Right ventricle myocardium superior (tissue), 1 donor: ENCODE measurements at regions not wholly inside any gene's neighbourhood (a gene's known extent, or its start where the extent isn't known, plus 50 kb on each side); places are given as distances from the start of the nearest gene placed in this dataset.
"Not testable (repeated sequence)": the region's sequence is repeated elsewhere in the genome, so short reads cannot be mapped to it uniquely, and the experiment has no call there.

ENCODE experiments used
- ATAC-seq: fragments of 200-7000 bp; cut with Tn5 transposase; one replicate; pipeline ENCODE4 v1.9.1; 2020; ENCODE audit warnings: mild to moderate bottlenecking; ENCODE audit not compliant: poor library complexity
- DNase-seq: peaks from one replicate; pipeline ENCODE4 v3.0.0-alpha.2; 2020
- intact Hi-C: fragments of 100-400 bp; cut with DNase I; formaldehyde crosslinking; loops from one replicate; pipeline ENCODE4 v1.11.2; 2022
- donor health status: DM: no; HTN: yes; CAD: no; lungs with severe emphysema.

DNA sequence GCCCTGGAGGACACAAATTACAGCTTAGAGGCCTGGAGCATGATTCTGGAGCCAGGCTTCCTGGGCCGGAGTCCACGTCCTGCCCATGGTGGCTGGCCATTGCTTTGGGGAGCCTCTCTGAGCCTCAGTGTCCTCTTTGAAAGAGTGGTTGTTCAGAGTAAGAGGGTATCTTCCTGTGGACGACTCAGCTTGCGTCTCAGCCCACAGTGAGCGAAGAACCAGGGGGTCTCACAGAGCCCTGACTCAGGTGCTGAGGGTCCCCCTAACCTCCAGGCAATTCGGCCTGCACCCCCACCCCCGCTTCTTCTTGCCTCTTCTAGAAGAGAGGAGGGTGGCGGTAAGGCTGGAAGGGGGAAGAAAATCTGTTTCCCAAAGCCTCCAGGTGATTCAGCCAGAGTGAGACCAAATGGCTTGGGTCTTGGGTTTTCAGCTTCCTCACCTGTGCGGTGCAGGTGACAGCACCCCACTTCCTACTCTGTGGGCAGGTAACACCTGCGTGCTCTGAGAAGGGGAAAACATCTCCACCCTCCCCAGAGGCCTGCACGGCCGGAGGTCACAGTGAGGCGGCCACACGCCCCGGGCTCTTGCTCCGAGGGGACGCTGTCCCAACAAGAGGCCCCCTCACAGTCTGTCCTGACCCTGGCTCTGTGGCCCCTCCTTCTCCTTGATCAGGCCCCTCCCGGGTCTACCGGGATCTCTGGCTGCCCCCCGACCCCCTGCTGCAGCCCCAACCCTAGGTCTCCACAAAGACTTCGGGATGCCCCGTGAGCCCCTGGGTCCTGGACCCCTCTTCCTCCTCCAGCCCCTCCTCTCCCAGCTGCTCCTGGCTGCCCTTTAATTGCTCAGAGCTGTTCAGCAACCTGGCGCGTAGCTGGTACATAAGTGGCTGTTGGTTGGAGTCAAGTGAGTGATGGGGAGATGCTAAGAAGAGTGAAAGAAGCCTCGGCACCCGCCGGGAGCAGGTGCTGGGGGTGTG is 119.2 kb downstream of the METRNL start:
- intact Hi-C loops = no loop called here
- ATAC-seq = no peak
- DNase-seq = peak; percentile 43

DNA sequence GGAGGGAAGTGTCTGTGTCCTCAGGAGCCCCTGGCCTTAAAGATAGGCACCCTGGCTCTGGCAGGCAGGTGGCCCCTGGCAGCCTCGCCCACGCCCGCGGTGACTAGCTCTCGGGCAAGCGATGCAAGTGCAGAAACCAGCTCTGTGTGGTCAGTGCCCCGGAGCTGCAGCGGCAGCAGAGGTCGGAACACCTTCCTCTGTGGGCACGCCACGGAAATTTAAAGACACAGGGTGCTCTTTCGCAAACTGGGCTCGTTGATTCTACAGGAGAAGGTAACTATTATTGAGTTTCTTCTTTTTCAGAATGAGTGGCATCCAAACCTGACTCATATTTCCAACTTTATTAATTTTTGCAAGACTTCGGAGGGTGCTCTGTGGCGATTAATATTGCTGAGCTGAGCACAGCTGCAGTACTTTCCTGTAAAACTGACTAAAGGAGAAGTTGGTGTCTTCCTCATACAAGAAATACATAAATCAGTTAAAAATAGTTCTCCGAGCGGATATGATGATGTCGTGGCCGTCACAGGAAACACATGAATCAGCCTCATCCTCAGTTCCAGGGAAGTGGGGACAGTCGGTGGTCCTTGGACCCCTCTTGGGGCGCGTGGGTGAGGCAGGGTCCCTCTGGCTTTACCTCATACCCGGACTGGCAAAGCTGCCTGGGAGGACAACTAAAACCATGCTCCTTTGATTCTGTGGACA is 120.2 kb downstream of the METRNL start:
- DNase-seq (peak; percentile 75), ATAC-seq (peak; percentile 18)
- intact Hi-C loops = no loop called here

DNA sequence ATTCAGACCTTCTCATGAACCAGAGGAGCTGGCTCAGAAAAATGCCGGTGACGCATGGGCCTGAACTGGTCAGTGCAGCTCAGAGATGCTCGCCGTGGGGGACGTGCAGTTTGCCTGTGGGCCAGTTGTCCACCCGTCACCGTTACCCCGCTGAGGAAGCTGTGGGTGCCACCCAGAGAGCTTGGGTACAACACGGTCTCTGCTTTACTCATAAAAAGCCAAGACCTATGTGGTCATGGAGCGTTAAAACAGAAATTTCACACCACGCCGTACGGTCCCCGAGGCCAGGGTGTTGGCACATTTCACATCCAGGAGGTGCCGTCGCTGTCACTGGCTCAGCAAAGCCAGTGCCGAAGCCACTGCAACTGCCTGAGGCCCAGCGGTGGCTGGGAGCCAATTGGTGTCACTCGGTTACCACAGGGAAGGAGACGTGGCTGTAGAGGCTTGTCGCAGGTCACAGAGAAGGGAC is 120.9 kb downstream of the METRNL start:
- ATAC-seq (peak; percentile 57), DNase-seq (peak; percentile 89)
- intact Hi-C loops = no loop called here

DNA sequence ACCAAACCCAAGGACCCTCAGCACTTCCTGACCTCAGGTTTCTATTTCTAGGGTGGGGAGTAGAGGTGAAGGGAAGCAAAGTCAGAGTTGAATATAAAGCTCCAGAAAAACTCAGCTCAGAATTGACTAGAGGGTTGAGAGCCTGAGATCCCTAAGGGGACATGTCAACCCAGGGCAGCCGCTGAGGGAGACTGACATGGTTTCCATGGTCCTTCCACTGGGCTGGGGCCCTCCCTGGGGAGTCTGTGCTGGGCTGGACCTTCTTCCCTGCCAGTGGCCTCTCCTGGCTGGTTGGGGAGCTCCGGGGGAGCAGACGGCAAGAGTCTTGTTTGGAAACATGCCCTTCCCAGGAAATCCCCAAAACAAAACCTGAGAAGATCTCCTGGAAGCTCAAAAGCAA is 121.3 kb downstream of the METRNL start:
- peak; percentile 45 for DNase-seq
- no peak for ATAC-seq
- intact Hi-C loops = no loop called here

DNA sequence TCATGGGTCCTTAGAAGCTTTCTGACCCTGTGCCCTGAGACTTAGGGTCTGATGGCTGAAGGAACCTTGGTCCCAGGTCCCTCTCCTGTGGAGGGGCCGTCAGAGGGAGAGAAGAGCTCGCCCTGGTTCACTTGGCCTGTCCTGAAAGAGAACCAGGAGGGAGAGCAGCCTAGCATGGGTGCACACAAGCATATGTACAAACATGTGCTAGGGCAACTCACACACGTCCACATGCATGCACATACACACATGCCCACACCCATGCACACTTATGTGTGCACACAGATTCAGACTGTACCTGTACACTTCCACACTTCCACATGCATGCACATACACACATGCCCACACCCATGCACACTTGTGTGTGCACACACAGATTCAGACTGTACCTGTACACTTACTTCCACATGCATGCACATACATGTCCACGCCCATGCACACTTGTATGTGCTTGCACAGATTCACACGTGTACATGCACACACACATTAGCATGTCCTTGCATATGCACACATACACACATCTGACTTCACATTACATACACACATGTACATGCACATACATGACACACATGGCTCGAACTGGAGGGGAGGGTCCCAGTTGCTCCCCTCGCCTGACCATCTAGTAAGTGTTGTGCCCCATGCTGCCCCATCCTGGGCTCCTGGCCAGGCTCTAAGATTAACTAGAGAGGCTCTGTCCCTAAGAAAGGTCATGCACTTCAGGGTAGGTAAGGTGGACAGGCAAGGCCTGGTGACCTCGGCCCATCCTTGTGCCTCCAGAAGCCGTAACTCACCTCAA is 122.0 kb downstream of the METRNL start:
- intact Hi-C loops = no loop called here
- DNase-seq (peak; percentile 34), ATAC-seq (no peak)

DNA sequence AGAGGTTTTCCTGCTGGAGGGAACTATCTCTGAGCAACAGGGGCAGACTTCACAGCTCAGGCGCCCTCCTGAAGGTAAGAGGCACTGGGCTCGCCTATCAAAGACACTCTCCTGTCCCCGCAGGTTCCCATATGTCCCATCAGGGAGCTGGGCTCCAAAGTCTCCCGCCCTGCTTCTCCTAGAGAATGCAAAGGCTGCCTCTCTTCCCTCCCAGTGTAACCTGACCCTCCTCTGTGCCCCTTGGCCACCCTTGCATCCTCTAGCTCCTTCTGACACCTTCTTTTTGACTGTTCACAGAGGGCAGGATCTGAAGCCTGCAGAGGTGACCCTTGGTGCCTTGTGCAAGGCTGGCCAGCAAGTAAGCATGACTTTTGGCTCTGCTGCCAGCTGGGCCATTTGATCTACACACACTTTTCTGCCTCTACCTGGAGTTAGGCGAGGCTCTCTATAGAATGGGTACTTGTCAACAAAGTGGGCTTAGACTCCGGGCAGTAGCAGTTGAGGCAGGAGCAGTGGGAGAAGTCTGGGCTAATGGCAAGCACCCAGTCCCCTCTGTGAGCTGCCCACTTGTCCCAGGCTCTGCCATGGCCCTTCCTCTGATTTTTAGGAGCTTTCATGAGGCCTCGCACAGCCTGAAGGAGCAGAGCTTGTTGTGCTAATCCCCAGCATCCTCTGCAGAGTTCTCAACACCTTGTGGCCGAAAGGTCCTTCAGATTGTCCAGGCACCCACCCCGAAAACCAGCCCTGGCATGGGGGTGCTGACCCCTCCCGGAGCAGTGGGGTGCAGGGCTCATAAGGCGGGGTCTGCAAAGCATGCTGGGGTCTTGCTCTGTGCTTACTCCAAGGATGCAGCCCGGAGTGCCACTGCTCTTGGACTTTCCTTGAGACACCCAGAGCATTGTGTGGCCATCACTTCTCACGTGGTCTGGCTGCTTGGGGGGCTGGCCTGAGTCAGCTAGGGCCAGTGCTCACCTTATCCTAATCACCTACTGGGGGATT is 122.9 kb downstream of the METRNL start:
- DNase-seq (peak; percentile 38), ATAC-seq (no peak)
- intact Hi-C loops = no loop called here

DNA sequence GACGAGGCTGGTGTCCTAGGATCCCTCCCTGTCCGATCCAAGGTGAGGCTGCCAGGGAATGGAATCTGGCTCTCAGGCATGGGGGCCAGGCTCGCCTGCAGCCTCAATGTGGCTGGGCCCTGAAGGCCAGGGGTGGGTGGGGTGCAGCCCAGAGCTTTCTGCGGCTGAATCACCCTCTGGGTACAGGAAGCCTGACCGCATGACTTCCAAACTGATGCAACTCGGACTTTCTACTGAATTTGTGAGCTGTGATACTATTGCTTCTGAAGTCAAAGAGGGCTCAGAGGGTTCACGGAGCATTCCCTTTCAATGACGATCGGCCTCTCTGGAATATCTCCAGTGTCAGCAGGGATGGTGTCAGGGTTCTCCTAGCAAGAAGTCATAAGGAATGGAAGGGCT is 123.7 kb downstream of the METRNL start:
- ATAC-seq (peak; percentile 46), DNase-seq (peak; percentile 79)
- intact Hi-C loops = no loop called here

DNA sequence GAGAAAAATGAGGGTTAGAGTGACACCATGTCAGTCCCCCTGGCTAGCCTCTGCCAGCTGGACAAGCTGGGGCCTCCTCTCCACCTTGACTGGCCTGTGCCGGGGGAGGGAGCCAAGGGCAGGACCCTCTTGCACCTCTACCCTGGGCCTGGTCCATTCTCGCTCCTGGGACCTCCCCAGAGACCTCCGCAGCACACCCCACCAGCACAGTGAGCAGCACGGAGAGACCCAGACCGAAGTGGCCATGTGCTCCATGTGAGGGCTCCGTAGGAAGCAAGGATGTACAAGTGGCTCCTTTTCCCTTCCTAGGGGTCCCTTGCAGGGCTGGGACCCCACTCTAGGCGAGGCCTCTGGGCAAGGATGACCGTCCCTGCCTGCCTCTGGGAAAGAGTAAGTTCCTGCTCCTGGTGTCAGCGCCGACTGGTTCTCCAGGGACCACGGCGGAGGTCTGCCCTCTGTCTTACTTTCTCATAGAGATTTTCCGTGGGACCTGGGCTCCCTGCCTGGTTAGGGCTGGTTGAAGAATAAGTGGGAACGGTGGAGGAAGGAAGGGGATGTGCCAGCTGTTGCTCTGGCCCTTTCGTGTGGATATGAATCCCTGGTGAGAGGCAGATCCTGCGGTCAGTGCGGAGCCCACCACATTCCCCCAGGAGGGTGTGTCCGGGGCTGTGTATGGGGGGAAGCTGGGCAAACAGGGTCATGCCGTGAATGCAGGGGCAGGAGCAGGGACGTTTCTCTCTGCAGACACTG is 124.2 kb downstream of the METRNL start:
- no peak for ATAC-seq
- DNase-seq = peak; percentile 46
- intact Hi-C loops = no loop called here

DNA sequence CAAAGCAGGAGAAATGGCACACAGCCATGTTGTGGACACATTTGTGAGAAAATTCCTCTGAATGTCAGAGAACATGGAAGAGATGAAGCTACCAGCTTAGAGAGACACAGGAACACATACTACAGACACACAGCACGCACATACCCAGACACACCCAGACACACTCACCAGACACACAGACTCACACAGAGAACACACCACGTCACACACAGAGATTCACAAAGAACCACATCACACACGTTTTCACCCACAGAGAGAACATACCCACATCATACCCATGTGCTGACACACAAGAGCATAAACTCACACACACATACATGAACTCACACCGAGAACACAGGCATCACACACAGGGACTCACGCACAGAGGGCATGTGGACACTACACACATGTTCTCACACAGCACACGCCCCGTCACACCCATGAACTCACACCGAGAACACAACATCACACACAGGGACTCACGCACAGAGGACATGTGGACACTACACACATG is 124.9 kb downstream of the METRNL start:
- intact Hi-C loops = no loop called here
- peak; percentile 9 for DNase-seq
- no peak for ATAC-seq

DNA sequence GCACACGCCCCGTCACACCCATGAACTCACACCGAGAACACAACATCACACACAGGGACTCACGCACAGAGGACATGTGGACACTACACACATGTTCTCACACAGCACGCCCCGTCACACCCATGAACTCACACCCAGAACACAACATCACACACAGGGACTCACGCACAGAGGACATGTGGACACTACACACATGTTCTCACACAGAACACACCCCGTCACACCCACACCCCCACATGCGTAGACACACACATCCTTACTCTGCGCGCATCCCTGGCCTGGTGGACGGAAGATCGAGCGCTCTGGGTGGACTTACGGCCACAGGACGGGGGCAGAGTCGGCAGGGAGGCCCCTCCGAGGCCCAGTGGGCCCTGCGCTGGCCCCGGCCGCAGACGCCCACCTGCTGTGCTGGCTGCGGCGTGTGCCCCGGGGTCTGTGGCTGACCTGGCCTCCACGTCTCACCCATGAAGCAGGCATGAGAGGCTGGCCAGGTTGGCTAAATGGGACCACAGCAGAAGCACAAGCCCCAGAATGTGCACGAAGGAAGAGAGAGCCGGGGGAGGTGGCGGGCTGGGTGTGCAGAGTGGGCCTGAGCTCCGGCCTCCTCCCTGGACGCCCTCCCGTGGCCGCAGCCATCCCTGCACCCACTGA is 125.5 kb downstream of the METRNL start:
- peak; percentile 33 for DNase-seq
- ATAC-seq, intact Hi-C loops: not testable (repeated sequence)

DNA sequence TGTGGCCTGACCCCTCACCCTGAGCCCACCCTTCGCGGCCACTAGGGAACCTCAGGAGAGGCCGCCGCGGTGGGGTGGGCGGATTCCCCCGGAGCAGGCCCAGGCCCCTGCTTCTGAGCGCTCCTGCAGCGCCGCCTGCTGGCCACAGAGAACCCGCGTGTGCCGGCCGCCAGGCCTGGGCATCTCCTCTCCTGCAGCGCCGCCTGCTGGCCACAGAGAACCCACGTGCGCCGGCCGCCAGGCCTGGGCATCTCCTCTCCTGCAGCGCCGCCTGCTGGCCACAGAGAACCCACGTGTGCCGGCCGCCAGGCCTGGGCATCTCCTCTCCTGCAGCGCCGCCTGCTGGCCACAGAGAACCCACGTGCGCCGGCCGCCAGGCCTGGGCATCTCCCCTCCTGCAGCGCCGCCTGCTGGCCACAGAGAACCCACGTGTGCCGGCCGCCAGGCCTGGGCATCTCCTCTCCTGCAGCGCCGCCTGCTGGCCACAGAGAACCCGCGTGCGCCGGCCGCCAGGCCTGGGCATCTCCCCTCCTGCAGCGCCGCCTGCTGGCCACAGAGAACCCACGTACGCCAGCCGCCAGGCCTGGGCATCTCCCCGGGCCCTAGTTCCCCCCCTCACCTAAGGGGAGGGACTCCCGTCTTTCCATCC is 126.1 kb downstream of the METRNL start:
- not testable (repeated sequence) for ATAC-seq

DNA sequence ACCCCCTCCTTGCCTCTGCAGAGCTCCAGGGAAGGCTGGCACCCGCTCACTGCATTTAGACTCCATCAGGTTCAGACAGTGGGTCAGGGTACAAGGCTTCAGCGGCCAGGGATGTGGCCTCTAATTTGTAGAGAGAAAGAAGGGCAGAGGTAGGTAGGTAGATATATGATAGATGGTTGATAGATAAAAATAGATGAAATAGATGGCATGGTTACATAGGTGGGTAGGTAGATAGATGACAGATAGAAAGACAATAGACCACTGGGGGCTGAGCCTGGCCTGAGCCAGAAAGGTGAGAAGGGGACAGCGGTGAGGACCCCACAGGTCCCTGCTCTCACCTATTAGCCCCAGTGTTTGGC is 126.6 kb downstream of the METRNL start:
- ATAC-seq, intact Hi-C loops, DNase-seq: not testable (repeated sequence)

More for the DNA sequence above, 126.1 kb downstream of the METRNL start:
- intact Hi-C loops = not testable (repeated sequence)
- peak; percentile 79 for DNase-seq

DNA sequence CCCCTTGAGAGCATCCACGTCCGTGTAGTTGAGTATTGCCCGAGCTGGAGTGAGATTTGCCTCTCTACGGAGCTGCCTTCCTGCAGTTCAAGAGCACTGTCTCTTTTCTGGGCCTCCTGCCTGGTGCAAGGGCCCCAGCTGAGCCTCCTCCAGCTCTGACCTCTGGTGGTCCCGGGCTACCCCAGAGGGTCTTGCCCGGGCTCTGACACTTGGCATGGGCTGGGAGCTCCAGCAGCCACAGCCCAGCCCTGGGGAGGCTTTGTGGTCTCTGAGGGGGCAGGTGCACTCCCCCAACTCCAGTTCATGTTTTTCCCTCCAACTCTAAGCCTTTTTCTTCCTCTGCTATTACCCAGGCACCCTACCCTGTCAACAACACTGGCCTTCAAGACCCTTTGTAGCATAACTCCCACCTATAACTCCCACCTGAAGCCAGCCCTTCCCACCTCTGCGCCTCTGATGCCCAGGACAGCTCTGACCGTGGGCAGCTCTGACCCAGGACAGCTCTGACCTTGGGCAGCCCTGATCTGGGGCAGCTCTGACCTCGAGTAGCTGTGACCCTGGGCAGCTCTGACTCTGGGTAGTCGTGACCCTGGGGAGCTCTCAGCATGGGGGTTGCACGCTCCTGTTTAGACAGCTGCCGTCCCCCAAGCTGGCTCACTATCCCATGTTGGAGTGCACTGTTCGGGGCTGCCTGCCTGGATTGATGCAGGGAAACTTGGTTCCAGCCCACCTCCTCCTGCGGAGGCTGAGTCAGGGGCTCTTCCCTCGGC is 127.6 kb downstream of the METRNL start:
- intact Hi-C loops, DNase-seq, ATAC-seq: not testable (repeated sequence)

DNA sequence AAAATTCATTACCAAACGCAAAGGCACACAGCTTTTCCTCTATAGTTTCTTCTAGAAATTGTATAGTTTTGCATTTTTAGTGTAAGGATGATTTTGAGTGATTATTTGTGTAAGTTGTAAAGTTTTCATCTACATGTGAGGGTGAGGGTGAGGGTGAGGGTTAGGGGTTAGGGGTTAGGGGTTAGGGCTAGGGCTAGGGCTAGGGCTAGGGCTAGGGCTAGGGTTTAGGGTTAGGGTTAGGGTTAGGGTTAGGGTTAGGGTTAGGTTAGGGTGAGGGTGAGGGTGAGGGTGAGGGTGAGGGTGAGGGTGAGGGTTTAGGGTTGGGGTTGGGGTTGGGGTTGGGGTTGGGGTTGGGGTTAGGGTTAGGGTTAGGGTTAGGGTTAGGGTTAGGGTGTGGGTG is 167.6 kb downstream of the METRNL start:
- ATAC-seq, intact Hi-C loops, DNase-seq: not testable (repeated sequence)
